ENCODE measurements at regions not wholly inside any gene's neighbourhood (a gene's known extent, or its start where the extent isn't known, plus 50 kb on each side); places are given as distances from the start of the nearest gene placed in this dataset.

DNA sequence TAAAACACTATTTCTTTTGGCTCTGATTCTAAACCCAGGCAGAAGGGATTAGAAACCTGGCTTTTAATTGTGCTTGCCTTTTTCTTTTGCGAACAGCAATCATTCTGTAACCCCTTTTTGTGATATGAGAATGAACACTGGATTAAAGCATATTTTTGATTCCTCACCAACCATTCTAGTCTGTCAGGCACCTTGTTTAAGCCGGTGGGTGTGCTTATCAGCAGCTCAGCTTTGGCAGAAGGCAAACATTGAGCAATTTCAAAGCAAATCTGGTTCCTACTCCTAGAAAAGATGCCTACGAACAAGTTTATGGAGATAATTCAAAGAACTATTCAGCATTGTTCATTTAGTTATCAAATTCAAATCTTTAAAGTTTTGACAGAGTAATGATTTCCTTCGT is 265.1 kb upstream of the FAM241A start:
- no peak for TF ChIP-seq CTCF (IDR thresholded peaks at IDR 0.05; ENCODE audit: low read depth, low read length)
- Histone ChIP-seq H3K27me3 (ENCODE audit: insufficient read depth, low read depth, severe bottlenecking) (no peaks in the 10 kb centered on the region), H3K27ac (no peak overlapping the region), H3K36me3 (no peaks in the 10 kb centered on the region), H3K9me3 (ENCODE audit: severe bottlenecking) (no peaks in the 10 kb centered on the region), H3K4me3 (ENCODE audit: low read depth, low read length) (no peak overlapping the region)
- DNase-seq: no peak

GRCh38 chr4:111883557-111883999 is 261.7 kb upstream of the FAM241A start:
- no peaks in the 10 kb centered on the region for H3K9me3 ChIP-seq (ENCODE audit: severe bottlenecking)
- no peak overlapping the region for H3K4me3 ChIP-seq (ENCODE audit: low read depth, low read length)
- no peaks in the 10 kb centered on the region for H3K27me3 ChIP-seq (ENCODE audit: insufficient read depth, low read depth, severe bottlenecking)
- no peak for TF ChIP-seq CTCF (IDR thresholded peaks at IDR 0.05; ENCODE audit: low read depth, low read length)
- no peaks in the 10 kb centered on the region for H3K36me3 ChIP-seq
- no peak overlapping the region for H3K27ac ChIP-seq
- peak; percentile 85 for DNase-seq

DNA sequence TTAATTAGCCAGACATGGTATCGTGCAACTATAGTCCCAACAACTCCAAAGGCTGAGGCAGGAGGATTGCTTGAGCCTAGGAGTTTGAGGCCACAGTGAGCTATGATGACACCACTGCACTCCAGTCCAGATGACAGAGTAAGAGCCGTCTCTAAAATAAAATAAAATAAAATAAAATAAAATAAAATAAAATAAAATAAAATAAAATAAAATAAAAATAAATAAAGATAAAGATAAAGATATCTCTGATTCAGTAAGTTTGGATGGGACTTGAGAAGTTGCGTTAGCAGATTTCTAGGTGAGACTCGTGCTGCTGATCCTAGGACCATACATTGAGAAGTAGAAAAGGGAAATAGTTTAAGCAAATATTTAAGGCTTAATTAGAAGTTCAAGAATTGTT is 254.8 kb upstream of the FAM241A start:
- Histone ChIP-seq H3K4me3 (ENCODE audit: low read depth, low read length) (no peak overlapping the region), H3K27ac (no peak overlapping the region), H3K36me3 (no peaks in the 10 kb centered on the region; the same call in 1 of the 2 replicates), H3K27me3 (ENCODE audit: insufficient read depth, low read depth, severe bottlenecking) (no peaks in the 10 kb centered on the region), H3K9me3 (ENCODE audit: severe bottlenecking) (peaks cover 5% of the 10 kb centered on the region)
- no peak for TF ChIP-seq CTCF (IDR thresholded peaks at IDR 0.05; ENCODE audit: low read depth, low read length)
- no peak for DNase-seq

- no peak for TF ChIP-seq CTCF (IDR thresholded peaks at IDR 0.05; ENCODE audit: low read depth, low read length)
- Histone ChIP-seq H3K9me3 (ENCODE audit: severe bottlenecking) (no peaks in the 10 kb centered on the region), H3K27me3 (ENCODE audit: insufficient read depth, low read depth, severe bottlenecking) (no peaks in the 10 kb centered on the region), H3K4me3 (ENCODE audit: low read depth, low read length) (no peak overlapping the region), H3K27ac (no peak overlapping the region), H3K36me3 (no peaks in the 10 kb centered on the region)
- no peak for DNase-seq
Observed at GRCh38 chr4:111905511-111905910, 239.7 kb upstream of the FAM241A start.

GRCh38 chr4:111919639-111920038 is 225.6 kb upstream of the FAM241A start:
- DNase-seq: no peak
- H3K27me3 ChIP-seq (ENCODE audit: insufficient read depth, low read depth, severe bottlenecking): no peaks in the 10 kb centered on the region
- H3K36me3 ChIP-seq: no peaks in the 10 kb centered on the region
- TF ChIP-seq CTCF (IDR thresholded peaks at IDR 0.05; ENCODE audit: low read depth, low read length): no peak
- H3K4me3 ChIP-seq (ENCODE audit: low read depth, low read length): no peak overlapping the region
- H3K9me3 ChIP-seq (ENCODE audit: severe bottlenecking): peaks cover 6% of the 10 kb centered on the region
- H3K27ac ChIP-seq: no peak overlapping the region

GRCh38 chr4:111921714-111922113 is 223.5 kb upstream of the FAM241A start:
- Histone ChIP-seq H3K27ac (no peak overlapping the region), H3K36me3 (no peaks in the 10 kb centered on the region), H3K27me3 (ENCODE audit: insufficient read depth, low read depth, severe bottlenecking) (no peaks in the 10 kb centered on the region), H3K4me3 (ENCODE audit: low read depth, low read length) (no peak overlapping the region), H3K9me3 (ENCODE audit: severe bottlenecking) (no peaks in the 10 kb centered on the region)
- DNase-seq: no peak
- no peak for TF ChIP-seq CTCF (IDR thresholded peaks at IDR 0.05; ENCODE audit: low read depth, low read length)

Measured in WERI-Rb-1 (cell line).